Natural killer cell treated with Interleukin-12 subunit alpha and Interleukin-12 subunit beta and Interleukin-15 and Interleukin-18, amount 100 ng/mL, for 72 hours (primary cell): ENCODE measurements at regions not wholly inside any gene's neighbourhood (a gene's known extent, or its start where the extent isn't known, plus 50 kb on each side); places are given as distances from the start of the nearest gene placed in this dataset.

ENCODE experiments used
- ATAC-seq, 2 donors: fragments of 150-1000 bp; cut with Tn5 transposase in 1 of 2; sonication (Bioruptor Pico), chemical (Tn5 transposase) in 1 of 2; 2 replicates each; pipeline ENCODE4 v1.10.0; 2021
- DNase-seq: peaks from one replicate; pipeline ENCODE4 v3.0.0; 2022; ENCODE audit warnings: low spot score
- H3K27ac Mint-ChIP-seq, 2 donors: 1 replicate in 1 of 2; 2 replicates in 1 of 2; pipeline ENCODE4 v1.8.0; 2022; ENCODE audit warnings: mixed read lengths in 2 of 2, mild to moderate bottlenecking in 1 of 2, moderate library complexity in 1 of 2
- H3K27me3 Mint-ChIP-seq, 2 donors: 1 replicate in 1 of 2; 2 replicates in 1 of 2; pipeline ENCODE4 v1.8.0; 2022; ENCODE audit warnings: mixed read lengths in 2 of 2
- H3K36me3 Mint-ChIP-seq: one replicate; pipeline ENCODE4 v1.8.0; 2022; ENCODE audit warnings: mixed read lengths
- H3K4me1 Mint-ChIP-seq, 2 donors: 1 replicate in 1 of 2; 2 replicates in 1 of 2; pipeline ENCODE4 v1.8.0; 2022; ENCODE audit warnings: low read depth in 2 of 2, mixed read lengths in 2 of 2, mild to moderate bottlenecking in 1 of 2
- H3K4me3 Mint-ChIP-seq: one replicate; pipeline ENCODE4 v1.8.0; 2022; ENCODE audit warnings: mixed read lengths
- H3K9me3 Mint-ChIP-seq: 2 replicates; pipeline ENCODE4 v1.8.0; 2022; ENCODE audit warnings: mixed read lengths

DNA sequence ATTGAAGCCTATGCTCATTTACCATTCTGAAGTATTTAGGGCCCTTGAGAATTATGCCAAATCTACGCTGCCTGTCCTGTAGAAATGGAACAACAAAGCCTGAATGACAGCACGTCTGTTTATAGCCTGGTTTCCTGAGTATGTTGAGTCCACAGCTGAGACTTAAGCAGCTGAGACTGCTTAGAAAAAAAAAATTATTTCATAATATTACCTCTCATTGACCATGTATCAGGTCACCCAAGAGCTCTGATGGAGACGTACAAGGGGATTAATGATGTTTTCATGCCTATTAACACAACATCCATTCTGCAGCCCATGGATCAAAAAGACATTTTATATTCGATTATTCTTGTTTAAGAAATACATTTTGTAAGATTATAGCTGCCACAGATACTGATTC is 387.2 kb upstream of the NCAM2 start:
- Mint-ChIP-seq H3K36me3 (peaks cover 11% of the 10 kb centered on the region), H3K27ac (no peak overlapping the region), H3K4me1 (no peaks in the 10 kb centered on the region)

DNA sequence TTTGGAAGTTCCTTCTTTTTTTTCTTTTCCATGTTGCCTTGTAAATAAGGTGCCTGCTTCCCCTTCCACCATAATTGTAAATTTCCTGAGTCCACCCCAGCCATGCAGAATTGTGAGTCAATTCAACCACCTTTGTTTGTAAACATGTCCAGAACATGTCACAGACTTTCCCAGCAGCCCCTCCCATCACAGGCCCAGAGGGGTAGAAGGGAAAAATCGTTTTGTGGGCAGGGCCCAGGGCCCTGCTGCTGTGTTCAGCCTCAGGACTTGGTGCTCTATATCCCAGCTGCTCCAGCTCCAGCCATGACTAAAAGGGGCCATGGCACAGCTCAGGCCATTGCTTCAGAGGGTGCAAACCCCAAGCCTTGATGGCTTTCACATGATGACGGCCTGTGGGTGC is 384.6 kb upstream of the NCAM2 start:
- no peak overlapping the region for H3K4me3 Mint-ChIP-seq
- H3K4me1 Mint-ChIP-seq: no peaks in the 10 kb centered on the region
- H3K27me3 Mint-ChIP-seq: no peaks in the 10 kb centered on the region
- ATAC-seq: no peak
- H3K36me3 Mint-ChIP-seq: peaks cover 13% of the 10 kb centered on the region
- DNase-seq: no peak
- H3K9me3 Mint-ChIP-seq: peaks cover 6% of the 10 kb centered on the region
- H3K27ac Mint-ChIP-seq: no peak overlapping the region

More for the DNA sequence above, 387.2 kb upstream of the NCAM2 start:
- DNase-seq (no peak), ATAC-seq (no peak)
- no peaks in the 10 kb centered on the region for H3K27me3 Mint-ChIP-seq
- peaks cover 12% of the 10 kb centered on the region for H3K9me3 Mint-ChIP-seq
- no peak overlapping the region for H3K4me3 Mint-ChIP-seq

DNA sequence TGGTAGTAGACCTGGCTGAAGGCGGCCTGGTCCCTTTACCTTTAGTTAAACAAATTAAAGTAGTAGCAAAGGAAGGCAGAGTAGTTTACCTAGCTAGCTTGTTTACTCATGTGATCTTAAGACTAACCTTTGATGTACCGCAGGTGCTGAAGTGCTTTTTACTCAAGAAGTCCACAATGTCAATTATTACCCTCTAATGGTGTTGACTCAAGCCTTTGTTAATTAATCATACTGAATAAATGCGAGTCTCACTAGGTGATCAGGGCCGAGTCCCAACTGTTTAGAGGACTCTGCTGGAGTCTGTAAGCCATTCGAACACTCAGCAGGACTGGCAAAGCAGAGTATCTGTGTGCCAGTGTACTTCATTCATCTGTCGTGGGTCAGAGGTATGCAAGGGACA is 381.1 kb upstream of the NCAM2 start:
- H3K4me3 Mint-ChIP-seq: no peak overlapping the region
- ATAC-seq (no peak), DNase-seq (no peak)
- H3K36me3 Mint-ChIP-seq: peaks cover 12% of the 10 kb centered on the region
- H3K27ac Mint-ChIP-seq: no peak overlapping the region
- peaks cover 6% of the 10 kb centered on the region for H3K9me3 Mint-ChIP-seq
- no peaks in the 10 kb centered on the region for H3K4me1 Mint-ChIP-seq
- H3K27me3 Mint-ChIP-seq: no peaks in the 10 kb centered on the region

DNA sequence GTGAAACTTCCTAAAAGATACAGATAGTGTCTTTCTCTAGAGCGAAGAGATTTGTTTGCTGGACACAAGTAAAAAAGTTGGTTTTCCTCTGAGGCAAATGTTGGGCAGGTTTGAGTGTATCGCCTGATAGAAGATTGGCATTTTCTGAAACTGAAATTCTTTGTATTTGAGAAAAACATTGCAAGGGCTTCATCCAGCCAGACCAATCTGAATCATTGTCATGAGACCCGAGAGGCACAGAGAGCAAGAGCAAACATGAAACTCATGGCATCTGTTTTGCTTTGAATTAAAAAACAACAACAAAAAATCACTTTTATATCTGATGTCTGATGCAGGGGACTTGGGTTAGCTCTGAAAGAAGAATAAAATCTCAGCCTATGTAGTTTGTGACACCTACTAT is 379.3 kb upstream of the NCAM2 start:
- H3K27ac Mint-ChIP-seq: no peak overlapping the region
- H3K9me3 Mint-ChIP-seq: peaks cover 6% of the 10 kb centered on the region
- peaks cover 15% of the 10 kb centered on the region for H3K36me3 Mint-ChIP-seq
- H3K4me3 Mint-ChIP-seq: no peak overlapping the region
- ATAC-seq (no peak), DNase-seq (no peak)
- no peaks in the 10 kb centered on the region for H3K27me3 Mint-ChIP-seq
- no peaks in the 10 kb centered on the region for H3K4me1 Mint-ChIP-seq

DNA sequence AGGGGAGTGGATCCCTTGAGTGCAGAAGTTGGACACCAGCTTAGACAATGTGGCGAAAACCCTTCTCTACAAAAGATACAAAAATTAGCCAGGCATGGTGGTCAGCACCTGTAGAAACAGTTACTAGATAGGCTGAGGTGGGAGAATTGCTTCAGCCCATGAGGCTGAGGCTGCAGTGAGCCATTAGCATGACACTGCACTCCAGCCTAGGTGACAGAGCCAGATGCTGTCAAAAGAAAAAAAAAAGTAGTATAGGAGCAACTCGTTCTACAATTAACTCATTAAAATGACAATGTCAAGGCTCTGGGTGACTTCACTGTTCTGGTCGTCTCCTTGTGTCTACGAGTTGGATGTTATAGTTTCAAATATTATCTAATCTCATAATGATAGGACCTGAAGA is 370.6 kb upstream of the NCAM2 start:
- DNase-seq (no peak), ATAC-seq (no peak)
- Mint-ChIP-seq H3K27me3 (no peaks in the 10 kb centered on the region), H3K4me3 (no peak overlapping the region), H3K27ac (no peak overlapping the region), H3K36me3 (peaks cover 8% of the 10 kb centered on the region), H3K4me1 (no peaks in the 10 kb centered on the region), H3K9me3 (peaks cover 14% of the 10 kb centered on the region)

DNA sequence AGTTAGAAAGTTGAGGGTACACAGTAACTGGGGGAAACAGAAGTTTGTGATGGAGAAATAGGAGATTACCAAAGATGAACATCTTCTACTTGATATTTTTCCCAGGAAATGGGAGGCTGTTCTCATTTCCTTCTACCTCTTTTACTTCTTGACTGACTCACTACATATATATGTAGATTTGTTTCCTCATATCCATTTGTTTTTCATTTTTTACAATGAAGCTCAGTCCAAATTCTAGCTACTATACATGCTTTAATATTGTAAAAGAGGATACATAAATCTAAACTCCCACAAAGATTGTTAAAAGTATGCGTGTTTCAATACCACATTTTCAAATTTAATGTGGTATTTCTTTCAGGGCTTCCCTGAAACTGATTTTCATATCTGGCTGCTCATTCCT is 366.6 kb upstream of the NCAM2 start:
- H3K27ac Mint-ChIP-seq: no peak overlapping the region
- no peak for ATAC-seq

DNA sequence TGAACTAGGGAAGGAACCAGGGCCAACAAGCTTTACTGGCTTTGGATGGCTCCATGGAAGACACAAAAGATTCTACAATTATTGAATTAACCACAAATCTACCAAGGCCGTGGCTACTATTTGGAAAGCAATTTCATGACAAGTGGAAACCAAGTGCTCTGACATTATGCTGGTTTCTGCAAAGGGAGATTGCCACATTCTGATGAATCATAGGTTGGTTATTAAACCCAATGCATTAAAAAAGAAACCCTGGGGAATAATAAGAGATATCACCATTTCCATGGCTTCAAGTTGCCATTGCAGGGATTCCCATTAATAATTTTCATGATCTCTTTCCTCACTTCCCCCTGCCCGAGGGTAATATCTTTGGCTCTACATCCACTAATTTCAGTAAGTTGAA is 359.2 kb upstream of the NCAM2 start:
- H3K36me3 Mint-ChIP-seq: peaks cover 6% of the 10 kb centered on the region
- no peak overlapping the region for H3K4me3 Mint-ChIP-seq
- no peak overlapping the region for H3K27ac Mint-ChIP-seq
- H3K4me1 Mint-ChIP-seq: no peaks in the 10 kb centered on the region
- DNase-seq: no peak
- no peaks in the 10 kb centered on the region for H3K27me3 Mint-ChIP-seq
- peaks cover 13% of the 10 kb centered on the region for H3K9me3 Mint-ChIP-seq
- ATAC-seq: no peak

More for the DNA sequence above, 366.6 kb upstream of the NCAM2 start:
- no peak for DNase-seq
- H3K36me3 Mint-ChIP-seq: peaks cover 8% of the 10 kb centered on the region
- no peak overlapping the region for H3K4me3 Mint-ChIP-seq
- no peaks in the 10 kb centered on the region for H3K27me3 Mint-ChIP-seq
- peaks cover 18% of the 10 kb centered on the region for H3K9me3 Mint-ChIP-seq
- H3K4me1 Mint-ChIP-seq: no peaks in the 10 kb centered on the region

DNA sequence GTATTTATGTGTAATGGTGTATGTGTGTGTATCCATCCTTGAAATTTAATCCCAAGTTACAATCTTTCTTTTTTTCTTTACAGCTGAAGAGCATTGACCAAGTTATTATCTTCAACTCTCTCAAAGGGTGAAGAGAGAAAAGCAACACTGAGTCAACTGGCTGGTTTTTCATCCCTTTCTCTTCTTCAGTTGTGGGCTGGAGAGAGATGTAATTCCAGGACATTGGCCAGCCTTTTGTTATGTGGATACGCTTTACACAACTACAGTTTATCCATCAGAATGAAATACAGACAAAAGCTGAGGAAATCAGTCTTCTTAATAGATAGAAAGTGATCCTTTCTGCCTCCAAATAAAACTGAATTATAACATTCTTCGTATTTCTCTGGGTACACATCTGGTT is 357.0 kb upstream of the NCAM2 start:
- Mint-ChIP-seq H3K4me1 (no peaks in the 10 kb centered on the region), H3K9me3 (peaks cover 8% of the 10 kb centered on the region), H3K27ac (no peak overlapping the region), H3K4me3 (no peak overlapping the region), H3K27me3 (no peaks in the 10 kb centered on the region), H3K36me3 (peaks cover 5% of the 10 kb centered on the region)
- DNase-seq (no peak), ATAC-seq (no peak)

DNA sequence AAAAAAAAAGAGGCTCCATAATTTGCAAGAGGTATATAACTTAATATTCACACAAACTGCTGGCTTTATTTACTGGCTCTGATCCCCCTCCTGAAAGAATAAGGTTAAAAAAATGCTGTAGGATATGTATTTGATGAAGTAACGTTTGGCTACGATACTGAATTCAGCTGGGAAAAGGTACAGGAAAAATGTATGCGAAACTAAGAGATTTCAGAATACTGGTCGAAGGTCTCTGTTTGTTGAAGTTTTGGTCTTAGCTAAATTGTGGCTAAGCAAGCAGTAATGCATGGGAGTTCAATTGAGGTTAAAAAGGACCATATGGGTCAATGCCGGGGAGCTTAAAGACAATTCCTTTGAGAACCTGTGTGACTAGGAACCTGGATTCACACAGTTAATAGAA is 355.5 kb upstream of the NCAM2 start:
- H3K4me1 Mint-ChIP-seq: no peaks in the 10 kb centered on the region
- no peaks in the 10 kb centered on the region for H3K27me3 Mint-ChIP-seq
- no peak for DNase-seq
- peaks cover 14% of the 10 kb centered on the region for H3K9me3 Mint-ChIP-seq
- H3K4me3 Mint-ChIP-seq: no peak overlapping the region
- no peak overlapping the region for H3K27ac Mint-ChIP-seq
- ATAC-seq: no peak
- H3K36me3 Mint-ChIP-seq: peaks cover 5% of the 10 kb centered on the region

DNA sequence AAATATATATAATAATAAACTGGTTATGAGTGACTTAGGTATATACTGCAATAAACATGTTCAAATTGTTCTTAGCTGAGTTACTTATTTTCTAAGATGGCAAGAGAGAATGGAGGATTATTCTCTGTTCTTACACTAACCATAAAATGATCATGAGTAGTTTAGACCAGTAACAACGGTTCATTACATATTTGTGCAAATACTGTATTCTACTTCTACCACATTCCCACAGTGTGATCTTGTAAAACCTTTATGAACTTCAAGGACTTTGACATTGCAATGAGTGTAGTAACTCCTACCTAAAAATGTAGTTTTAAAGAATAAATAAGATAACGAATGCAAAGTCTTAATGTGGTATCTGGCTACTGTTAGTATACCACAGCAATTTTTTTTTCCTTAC is 353.7 kb upstream of the NCAM2 start:
- no peak for ATAC-seq

DNA sequence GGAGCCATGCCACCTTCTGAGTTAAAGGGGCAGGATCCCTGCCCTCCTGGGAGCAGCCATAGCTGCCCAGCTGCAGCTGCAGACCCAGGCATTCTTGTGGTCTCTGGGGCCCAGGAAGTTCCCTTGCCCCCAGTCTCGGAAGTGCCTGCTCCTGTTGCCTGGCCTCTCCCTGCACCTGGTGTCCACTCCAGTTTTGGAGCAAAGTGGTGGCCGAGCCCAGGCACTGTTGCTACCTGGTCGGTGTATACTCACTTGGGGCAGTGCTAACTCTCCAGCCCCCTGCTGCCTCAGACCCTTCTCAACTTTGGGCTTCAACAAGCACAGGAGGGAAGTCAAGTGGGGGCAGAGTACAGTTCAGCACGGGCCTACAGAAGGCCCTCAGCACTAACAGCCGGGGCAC is 352.9 kb upstream of the NCAM2 start:
- H3K4me3 Mint-ChIP-seq: no peak overlapping the region
- no peaks in the 10 kb centered on the region for H3K4me1 Mint-ChIP-seq
- no peak for DNase-seq
- H3K36me3 Mint-ChIP-seq: peaks cover 10% of the 10 kb centered on the region
- H3K27me3 Mint-ChIP-seq: no peaks in the 10 kb centered on the region
- ATAC-seq: no peak
- H3K27ac Mint-ChIP-seq: no peak overlapping the region
- peaks cover 22% of the 10 kb centered on the region for H3K9me3 Mint-ChIP-seq

More for the DNA sequence above, 353.7 kb upstream of the NCAM2 start:
- no peaks in the 10 kb centered on the region for H3K27me3 Mint-ChIP-seq
- peaks cover 10% of the 10 kb centered on the region for H3K36me3 Mint-ChIP-seq
- H3K4me3 Mint-ChIP-seq: no peak overlapping the region
- DNase-seq: no peak
- no peaks in the 10 kb centered on the region for H3K4me1 Mint-ChIP-seq
- H3K27ac Mint-ChIP-seq: no peak overlapping the region
- peaks cover 18% of the 10 kb centered on the region for H3K9me3 Mint-ChIP-seq

DNA sequence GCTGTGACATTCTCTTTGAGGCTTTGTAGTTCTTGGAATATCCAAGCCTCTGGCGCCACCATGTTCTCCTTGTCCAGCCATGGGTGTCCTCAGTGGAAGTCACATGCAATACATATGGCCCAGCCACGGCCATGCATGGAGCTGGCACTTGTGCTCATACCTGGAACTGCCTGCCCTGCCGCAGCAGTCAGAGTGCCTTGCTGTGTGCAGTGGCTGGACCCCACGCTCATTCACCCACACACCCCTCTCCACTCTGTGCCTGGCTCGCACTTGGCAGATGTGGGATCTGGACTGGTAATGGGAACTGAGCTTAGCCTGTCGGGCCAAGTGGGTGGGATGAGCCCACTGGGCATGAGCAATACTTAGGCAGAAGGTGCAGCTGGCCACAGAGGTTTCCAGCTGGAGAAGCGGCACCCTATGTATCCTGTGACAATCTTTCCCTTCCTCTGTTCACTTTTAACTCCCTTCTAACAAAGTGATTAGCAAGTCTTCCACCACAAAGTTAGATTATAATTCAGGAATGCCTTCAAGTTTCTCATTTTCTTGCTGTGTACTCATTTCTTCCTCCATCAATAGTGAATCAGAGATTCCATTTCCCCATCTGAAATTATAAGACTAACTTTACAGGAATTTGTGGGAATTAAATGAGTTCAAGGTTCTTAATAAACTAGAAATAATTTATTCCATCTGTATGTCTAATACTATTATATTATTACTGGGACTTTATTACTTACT is 351.6 kb upstream of the NCAM2 start:
- H3K27me3 Mint-ChIP-seq: no peaks in the 10 kb centered on the region
- H3K9me3 Mint-ChIP-seq: peaks cover 22% of the 10 kb centered on the region
- no peak overlapping the region for H3K4me3 Mint-ChIP-seq
- no peaks in the 10 kb centered on the region for H3K4me1 Mint-ChIP-seq
- no peak overlapping the region for H3K27ac Mint-ChIP-seq
- no peak for DNase-seq
- peaks cover 10% of the 10 kb centered on the region for H3K36me3 Mint-ChIP-seq
- no peak for ATAC-seq

DNA sequence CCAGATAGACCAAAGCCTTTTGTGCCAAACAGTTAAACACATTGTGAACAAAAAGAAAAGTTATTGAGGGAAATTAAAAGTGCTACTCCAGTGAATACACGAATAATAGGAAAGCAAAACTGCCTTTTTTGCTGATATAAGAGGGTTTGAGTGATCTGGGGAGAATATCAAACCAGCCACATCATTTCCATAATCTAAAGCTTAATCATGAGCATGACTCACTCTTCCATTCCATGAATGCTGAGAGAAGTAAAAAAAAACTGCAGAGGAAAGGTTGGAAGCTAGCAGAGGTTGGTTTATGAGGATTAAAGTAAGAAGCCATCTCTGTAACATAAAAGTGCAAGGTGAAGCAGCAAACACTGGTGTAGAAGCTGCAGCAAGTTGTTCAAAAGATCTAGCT is 350.6 kb upstream of the NCAM2 start:
- H3K27ac Mint-ChIP-seq: no peak overlapping the region
- H3K4me1 Mint-ChIP-seq: no peaks in the 10 kb centered on the region
- H3K36me3 Mint-ChIP-seq: peaks cover 8% of the 10 kb centered on the region
- ATAC-seq (no peak), DNase-seq (no peak)
- no peaks in the 10 kb centered on the region for H3K27me3 Mint-ChIP-seq
- H3K4me3 Mint-ChIP-seq: no peak overlapping the region
- peaks cover 22% of the 10 kb centered on the region for H3K9me3 Mint-ChIP-seq

DNA sequence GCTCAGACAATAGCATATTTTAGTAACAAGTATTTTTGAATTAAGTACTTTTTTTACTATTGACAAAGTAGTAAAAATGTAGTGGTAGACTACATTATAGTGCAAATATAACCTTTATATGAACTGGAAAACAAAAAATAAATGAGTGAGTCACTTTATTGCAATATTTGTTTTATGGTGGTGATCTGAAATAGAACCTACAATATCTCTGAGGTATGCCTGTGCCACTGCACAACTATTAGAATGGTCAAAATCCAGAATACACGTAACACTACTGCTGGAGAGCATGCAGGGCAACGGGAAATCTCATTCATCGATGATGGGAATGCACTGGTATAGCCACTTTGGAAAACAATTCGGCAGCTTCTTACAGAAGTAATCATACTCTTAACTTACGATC is 349.0 kb upstream of the NCAM2 start:
- H3K36me3 Mint-ChIP-seq: peaks cover 5% of the 10 kb centered on the region
- no peak overlapping the region for H3K27ac Mint-ChIP-seq
- H3K4me3 Mint-ChIP-seq: no peak overlapping the region
- DNase-seq: no peak
- H3K9me3 Mint-ChIP-seq: peaks cover 14% of the 10 kb centered on the region
- no peaks in the 10 kb centered on the region for H3K4me1 Mint-ChIP-seq
- no peaks in the 10 kb centered on the region for H3K27me3 Mint-ChIP-seq
- ATAC-seq: no peak

DNA sequence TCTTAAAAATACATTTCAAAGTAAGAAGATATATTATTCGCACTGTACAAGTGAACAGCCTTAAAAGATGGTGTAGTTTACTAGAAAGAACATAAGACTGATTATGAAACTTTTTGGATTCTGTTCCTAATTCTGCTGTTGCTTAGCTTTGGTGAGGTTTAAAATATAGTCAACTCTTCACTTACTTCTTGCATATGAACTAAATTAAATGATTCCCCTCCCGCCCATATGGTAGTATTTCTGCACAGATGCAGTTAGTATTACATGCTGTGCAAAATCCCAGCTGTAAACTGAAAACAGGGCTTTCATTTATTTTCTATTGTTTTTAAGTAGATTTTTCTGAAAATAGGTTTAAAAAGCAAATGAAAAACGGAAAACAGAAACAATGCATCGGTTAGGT is 345.4 kb upstream of the NCAM2 start:
- Mint-ChIP-seq H3K27me3 (no peaks in the 10 kb centered on the region), H3K36me3 (peaks cover 5% of the 10 kb centered on the region), H3K4me3 (no peak overlapping the region), H3K4me1 (no peaks in the 10 kb centered on the region), H3K9me3 (peaks cover 10% of the 10 kb centered on the region), H3K27ac (no peak overlapping the region)
- no peak for ATAC-seq
- no peak for DNase-seq
